WI38 (cell line): ENCODE measurements at regions not wholly inside any gene's neighbourhood (a gene's known extent, or its start where the extent isn't known, plus 50 kb on each side); places are given as distances from the start of the nearest gene placed in this dataset.

Source experiments
- H3K4me3 ChIP-seq: 2 replicates; pipeline ENCODE4 v1.5.1; 2011; ENCODE audit warnings: low read depth, mild to moderate bottlenecking, control low read depth, low read length
- TF ChIP-seq, protein P1 (sequence below): IDR thresholded peaks from 2 replicates; pipeline ENCODE4 v1.5.1; 2012; ENCODE audit warnings: low read depth, mild to moderate bottlenecking, control low read depth, low read length

- TF ChIP-seq, protein P1, sequence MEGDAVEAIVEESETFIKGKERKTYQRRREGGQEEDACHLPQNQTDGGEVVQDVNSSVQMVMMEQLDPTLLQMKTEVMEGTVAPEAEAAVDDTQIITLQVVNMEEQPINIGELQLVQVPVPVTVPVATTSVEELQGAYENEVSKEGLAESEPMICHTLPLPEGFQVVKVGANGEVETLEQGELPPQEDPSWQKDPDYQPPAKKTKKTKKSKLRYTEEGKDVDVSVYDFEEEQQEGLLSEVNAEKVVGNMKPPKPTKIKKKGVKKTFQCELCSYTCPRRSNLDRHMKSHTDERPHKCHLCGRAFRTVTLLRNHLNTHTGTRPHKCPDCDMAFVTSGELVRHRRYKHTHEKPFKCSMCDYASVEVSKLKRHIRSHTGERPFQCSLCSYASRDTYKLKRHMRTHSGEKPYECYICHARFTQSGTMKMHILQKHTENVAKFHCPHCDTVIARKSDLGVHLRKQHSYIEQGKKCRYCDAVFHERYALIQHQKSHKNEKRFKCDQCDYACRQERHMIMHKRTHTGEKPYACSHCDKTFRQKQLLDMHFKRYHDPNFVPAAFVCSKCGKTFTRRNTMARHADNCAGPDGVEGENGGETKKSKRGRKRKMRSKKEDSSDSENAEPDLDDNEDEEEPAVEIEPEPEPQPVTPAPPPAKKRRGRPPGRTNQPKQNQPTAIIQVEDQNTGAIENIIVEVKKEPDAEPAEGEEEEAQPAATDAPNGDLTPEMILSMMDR: no peak
Measured at GRCh38 chr4:11014199-11014598, 329.6 kb upstream of the CLNK start.

DNA sequence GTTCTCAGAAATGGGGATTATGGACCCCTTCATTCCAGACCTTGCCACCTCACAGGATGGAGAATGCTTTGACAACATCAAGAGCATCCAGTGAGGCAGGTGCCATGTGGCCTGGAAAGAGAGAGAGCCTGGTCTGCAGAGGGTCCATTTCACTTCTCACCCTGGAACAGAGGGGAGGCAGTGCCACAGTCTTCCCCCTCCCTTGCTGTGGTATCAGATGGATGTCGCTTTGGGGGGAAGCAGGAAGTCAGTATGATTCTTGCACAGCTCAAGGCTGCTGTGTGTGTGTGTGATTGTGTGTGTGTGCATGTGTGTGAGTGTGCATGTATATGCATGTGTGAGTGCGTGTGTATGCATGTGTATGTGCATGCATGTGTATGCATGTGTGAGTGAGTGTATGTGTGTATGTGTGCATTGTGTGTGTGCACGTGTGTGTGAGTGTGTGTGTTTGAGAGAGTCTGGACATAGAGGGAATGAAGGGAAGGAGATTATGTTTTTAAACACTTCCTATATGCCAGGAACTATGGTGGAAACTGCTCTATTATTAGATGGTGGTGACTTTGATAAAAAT, 328.6 kb upstream of the CLNK start:
- no peak overlapping the region for H3K4me3 ChIP-seq
- TF ChIP-seq, protein P1: no peak

More at GRCh38 chr4:11014199-11014598, 329.6 kb upstream of the CLNK start:
- no peak overlapping the region for H3K4me3 ChIP-seq

DNA sequence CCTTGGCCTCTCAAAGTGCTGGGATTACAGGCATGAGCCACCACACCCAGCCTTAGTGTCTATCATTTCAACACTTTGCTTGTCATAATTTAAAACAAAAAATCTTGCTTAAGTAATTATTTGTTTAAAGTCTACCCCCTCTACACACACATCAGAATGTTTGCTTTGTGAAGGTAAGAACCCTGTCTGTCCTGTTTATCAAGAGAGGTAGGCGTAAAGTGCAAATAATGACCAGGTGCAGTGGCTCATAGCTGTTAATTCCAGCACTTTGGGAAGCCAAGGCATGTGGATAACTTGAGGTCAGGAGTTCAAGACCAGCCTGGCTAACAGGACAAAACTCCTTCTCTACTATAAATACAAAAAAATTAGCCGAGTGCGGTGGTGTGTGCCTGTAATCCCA, 326.7 kb upstream of the CLNK start:
- TF ChIP-seq, protein P1: no peak
- no peak overlapping the region for H3K4me3 ChIP-seq

DNA sequence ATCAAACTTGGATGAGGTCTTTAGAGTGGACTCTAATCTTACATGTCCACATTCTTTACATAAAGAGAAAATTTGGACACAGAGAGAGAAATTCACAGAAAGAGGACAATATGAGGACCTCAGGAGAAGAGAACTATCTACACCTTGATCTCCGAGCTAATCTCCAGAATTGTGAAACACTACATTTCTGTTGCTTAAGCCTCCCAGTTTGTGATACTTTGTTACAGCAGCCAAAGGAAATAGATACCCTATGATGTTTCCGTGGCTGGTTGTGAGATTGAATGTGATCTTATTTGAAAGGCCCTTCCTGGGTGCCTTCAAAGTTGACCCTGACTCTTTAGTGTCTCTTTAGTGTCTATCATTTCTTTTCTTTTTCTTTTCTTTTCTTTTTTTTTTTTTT, 326.1 kb upstream of the CLNK start:
- TF ChIP-seq, protein P1: no peak
- no peak overlapping the region for H3K4me3 ChIP-seq

DNA sequence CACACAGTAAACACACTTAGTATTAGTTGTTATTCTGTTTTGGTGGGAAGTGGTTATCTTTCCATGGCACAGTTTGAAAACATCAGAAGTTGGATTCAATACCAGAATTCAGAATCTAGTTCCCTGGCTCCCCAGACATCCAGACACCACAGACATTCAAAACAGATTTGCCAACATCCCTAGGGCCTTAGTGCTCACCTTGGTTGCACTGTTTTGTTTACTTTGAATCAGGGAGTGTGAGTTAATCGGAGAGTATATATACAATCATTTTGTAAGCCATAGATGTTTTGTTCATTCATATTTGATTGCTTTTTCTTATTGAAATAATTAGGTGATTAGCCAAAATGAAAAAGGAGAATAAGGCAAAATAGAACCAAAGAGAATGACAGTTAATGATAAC, 324.7 kb upstream of the CLNK start:
- no peak overlapping the region for H3K4me3 ChIP-seq
- TF ChIP-seq, protein P1: no peak

DNA sequence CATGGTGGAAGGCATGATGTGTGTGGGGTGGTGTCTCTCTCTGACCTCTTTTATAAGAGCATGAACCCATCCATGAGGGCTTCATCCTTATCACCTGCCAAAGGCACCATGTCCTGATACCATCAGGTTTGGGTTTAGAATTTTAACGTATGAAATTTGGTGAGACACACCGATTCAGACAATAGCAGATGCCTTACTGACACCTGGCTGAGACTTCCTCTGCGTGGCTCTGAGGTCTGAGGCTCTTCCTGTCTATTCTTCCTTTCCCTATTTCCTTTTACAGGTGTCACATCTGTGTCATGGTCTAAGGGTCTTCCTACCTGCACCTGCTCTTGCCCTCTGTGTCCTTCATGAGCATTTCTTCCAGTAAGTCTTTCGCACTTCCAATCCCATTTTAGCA, 320.7 kb upstream of the CLNK start:
- TF ChIP-seq, protein P1: no peak
- no peak overlapping the region for H3K4me3 ChIP-seq

DNA sequence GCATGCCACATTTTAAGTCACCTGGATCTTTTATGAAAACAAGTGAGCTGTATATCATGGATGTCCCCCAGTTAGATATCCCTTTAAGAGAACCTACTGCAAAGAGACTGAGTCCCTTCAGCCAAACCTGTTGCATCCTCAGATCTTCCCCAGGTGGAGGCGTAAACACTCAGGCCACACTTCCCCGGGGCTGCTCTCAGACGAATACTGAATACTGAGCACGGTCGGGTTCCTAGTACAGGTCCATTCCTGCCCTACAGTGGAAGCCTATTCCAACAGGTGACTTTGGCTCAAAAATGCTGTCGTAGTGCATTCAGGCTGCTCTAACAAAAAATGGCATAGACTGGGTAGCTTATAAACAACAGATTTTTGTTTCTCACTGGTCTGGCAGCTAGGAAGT, 320.2 kb upstream of the CLNK start:
- TF ChIP-seq, protein P1: no peak
- no peak overlapping the region for H3K4me3 ChIP-seq
